Astrocyte of the cerebellum (primary cell): ENCODE measurements at regions not wholly inside any gene's neighbourhood (a gene's known extent, or its start where the extent isn't known, plus 50 kb on each side); places are given as distances from the start of the nearest gene placed in this dataset.

Experiments used
- DNase-seq: peaks from one replicate; pipeline ENCODE4 v3.0.0-alpha.2; 2011; ENCODE audit warnings: low read depth
- H3K4me3 ChIP-seq: 2 replicates; pipeline ENCODE4 v1.5.1; 2011; ENCODE audit warnings: mild to moderate bottlenecking, low read depth, low read length, moderate library complexity
- CTCF ChIP-seq: IDR thresholded peaks from 2 replicates; pipeline ENCODE4 v1.5.1; 2012; ENCODE audit warnings: low read length, low read depth, moderate library complexity, mild to moderate bottlenecking; ENCODE audit errors: missing control alignments
- in situ Hi-C: cut with HindIII; loops from 2 replicates; pipeline ENCODE4 v1.10.0; 2017; ENCODE audit warnings: low sequenced_read_pairs

DNA sequence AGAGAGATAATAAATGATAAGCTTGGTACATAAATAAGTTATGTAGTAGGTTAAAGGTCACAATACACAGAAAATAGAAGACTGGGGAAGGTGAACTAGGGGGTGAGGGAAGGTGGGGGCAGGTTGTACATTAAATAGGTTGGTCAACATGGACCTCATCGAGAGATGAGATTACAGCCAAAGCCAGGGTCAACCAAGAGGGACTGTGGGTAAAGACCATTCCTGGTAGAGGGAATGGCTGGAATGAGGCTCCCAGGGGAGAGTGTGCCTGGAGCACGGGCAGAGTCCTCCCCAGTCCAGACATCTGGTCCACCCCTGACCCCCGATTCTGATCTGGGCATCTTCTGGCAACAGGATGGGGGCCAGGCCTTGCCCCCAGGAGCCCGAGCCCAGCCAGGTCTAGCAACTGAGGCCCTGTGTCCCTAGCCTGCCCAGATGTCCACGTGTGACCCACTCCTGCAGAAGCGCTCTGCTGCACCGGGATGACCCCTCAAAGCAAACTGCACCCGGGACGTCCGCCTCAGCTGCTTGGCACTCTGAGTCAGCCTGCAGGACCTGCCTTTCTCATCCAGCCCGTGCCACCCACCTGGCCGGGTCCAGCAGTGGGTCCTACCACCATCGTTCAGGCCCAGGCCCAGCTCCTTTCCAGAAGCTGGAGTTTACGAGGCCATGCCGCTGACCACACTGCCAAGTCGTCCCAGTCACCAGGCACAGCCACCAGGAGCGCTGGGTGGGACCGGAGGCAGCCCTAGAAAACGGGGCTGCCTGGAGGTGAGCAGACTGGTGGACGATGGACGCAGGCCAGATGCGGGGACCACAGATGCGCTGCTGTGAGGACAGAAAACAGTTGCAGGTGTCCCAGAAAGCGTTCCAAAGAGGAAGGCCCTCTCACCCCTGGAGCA lies 56.2 kb upstream of the ID2 start:
- TF ChIP-seq CTCF: no peak
- in situ Hi-C loops: no loop called here
- no peak for DNase-seq
- no peak overlapping the region for H3K4me3 ChIP-seq

- no peak for DNase-seq
- in situ Hi-C loops: no loop called here
- no peak overlapping the region for H3K4me3 ChIP-seq
- no peak for TF ChIP-seq CTCF
These were observed 55.3 kb upstream of the ID2 start for GRCh38 chr2:8626572-8626971.

GRCh38 chr2:8627019-8627691 lies 54.7 kb upstream of the ID2 start:
- no peak for TF ChIP-seq CTCF
- in situ Hi-C loops: no loop called here
- no peak overlapping the region for H3K4me3 ChIP-seq
- DNase-seq: no peak

- no peak for DNase-seq
- H3K4me3 ChIP-seq: no peak overlapping the region
- in situ Hi-C loops: no loop called here
- TF ChIP-seq CTCF: no peak
These were observed 54.2 kb upstream of the ID2 start for GRCh38 chr2:8627692-8628085.

DNA sequence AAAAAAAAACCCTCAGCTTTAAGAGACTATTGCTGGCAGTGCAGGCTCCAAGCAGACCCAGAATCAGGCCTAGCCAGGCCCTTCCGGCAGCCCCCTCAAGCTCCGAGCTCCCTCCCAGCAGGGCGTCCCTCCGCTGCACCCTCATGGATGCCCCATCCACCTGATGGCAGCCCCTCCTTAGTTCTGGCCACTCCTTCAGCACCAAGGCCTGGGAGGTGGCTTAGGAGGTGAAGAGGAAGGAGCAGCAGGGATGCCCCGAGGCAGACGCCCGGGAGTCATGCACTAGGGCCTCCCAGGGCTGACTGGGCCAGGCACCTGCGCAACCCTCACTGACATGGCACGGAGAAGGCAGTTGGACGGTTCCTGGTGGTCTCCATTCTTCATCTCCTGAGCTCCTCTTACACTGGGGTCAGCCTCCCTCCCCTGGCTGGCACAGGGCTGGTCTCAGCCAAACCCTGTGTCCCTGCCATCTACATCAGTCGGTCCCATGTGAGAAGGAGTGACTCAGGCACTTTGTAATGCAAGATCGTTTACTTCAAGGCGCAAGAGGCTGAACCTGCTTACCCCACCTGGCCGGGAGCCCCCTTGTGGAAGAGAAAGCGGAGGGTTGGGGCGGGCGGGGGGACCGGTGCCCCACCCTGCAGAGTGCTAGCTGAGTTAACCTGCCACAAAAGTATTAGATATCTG lies 53.5 kb upstream of the ID2 start:
- in situ Hi-C loops: no loop called here
- DNase-seq: no peak
- no peak for TF ChIP-seq CTCF
- H3K4me3 ChIP-seq: no peak overlapping the region

- DNase-seq: no peak
- in situ Hi-C loops: no loop called here
- no peak overlapping the region for H3K4me3 ChIP-seq
- TF ChIP-seq CTCF: no peak
These were observed 53.0 kb upstream of the ID2 start for GRCh38 chr2:8628866-8629209.
